ENCODE measurements at regions not wholly inside any gene's neighbourhood (a gene's known extent, or its start where the extent isn't known, plus 50 kb on each side); places are given as distances from the start of the nearest gene placed in this dataset.

- TF ChIP-seq FOXM1 (IDR thresholded peaks at IDR 0.05; ENCODE audit: borderline replicate concordance, low read depth) (no peak), TAF1 (IDR thresholded peaks at IDR 0.05; ENCODE audit: low read depth) (no peak)
Observed at GRCh38 chr14:29111554-29111953, 345.0 kb downstream of the FOXG1 start.

GRCh38 chr14:29123017-29123416 lies 356.4 kb downstream of the FOXG1 start:
- no peak for TF ChIP-seq CEBPB (IDR thresholded peaks at IDR 0.05)
- no peak for TF ChIP-seq CREB1 (IDR thresholded peaks at IDR 0.05; ENCODE audit: low read depth)
- no peak for TF ChIP-seq FOXM1 (IDR thresholded peaks at IDR 0.05; ENCODE audit: borderline replicate concordance, low read depth)
- TF ChIP-seq EGR1 (IDR thresholded peaks at IDR 0.05): no peak
- no peak for TF ChIP-seq TCF12 (IDR thresholded peaks at IDR 0.05; ENCODE audit: low read depth)
- no peak for TF ChIP-seq REST (IDR thresholded peaks at IDR 0.05; ENCODE audit: low read depth)
- no peak for TF ChIP-seq EP300 (IDR thresholded peaks at IDR 0.05; ENCODE audit: borderline replicate concordance)
- no peak for TF ChIP-seq RAD21 (IDR thresholded peaks at IDR 0.05; ENCODE audit: low read depth)
- no peak for TF ChIP-seq YY1 (IDR thresholded peaks at IDR 0.05; ENCODE audit: low read depth)
- TF ChIP-seq MAX (IDR thresholded peaks at IDR 0.05): no peak
- TF ChIP-seq NFIC (IDR thresholded peaks at IDR 0.05): no peak

- TF ChIP-seq REST (IDR thresholded peaks at IDR 0.05; ENCODE audit: low read depth) (no peak), CEBPB (IDR thresholded peaks at IDR 0.05) (no peak), FOXM1 (IDR thresholded peaks at IDR 0.05; ENCODE audit: borderline replicate concordance, low read depth) (no peak), TAF1 (IDR thresholded peaks at IDR 0.05; ENCODE audit: low read depth) (no peak), TEAD4 (IDR thresholded peaks at IDR 0.05) (no peak), TCF12 (IDR thresholded peaks at IDR 0.05; ENCODE audit: low read depth) (no peak), ZBTB7A (IDR thresholded peaks at IDR 0.05; ENCODE audit: low read depth) (no peak), USF1 (IDR thresholded peaks at IDR 0.05) (no peak), EGR1 (IDR thresholded peaks at IDR 0.05) (no peak), YY1 (IDR thresholded peaks at IDR 0.05; ENCODE audit: low read depth) (no peak), NFIC (IDR thresholded peaks at IDR 0.05) (no peak), CREB1 (IDR thresholded peaks at IDR 0.05; ENCODE audit: low read depth) (no peak)
Observed at GRCh38 chr14:29126361-29126760, 359.8 kb downstream of the FOXG1 start.

- TF ChIP-seq TEAD4 (IDR thresholded peaks at IDR 0.05) (no peak), FOXM1 (IDR thresholded peaks at IDR 0.05; ENCODE audit: borderline replicate concordance, low read depth) (no peak)
Observed at GRCh38 chr14:29126865-29127264, 360.3 kb downstream of the FOXG1 start.

- TF ChIP-seq TEAD4 (IDR thresholded peaks at IDR 0.05) (no peak), TAF1 (IDR thresholded peaks at IDR 0.05; ENCODE audit: low read depth) (no peak), RAD21 (IDR thresholded peaks at IDR 0.05; ENCODE audit: low read depth) (no peak), EP300 (IDR thresholded peaks at IDR 0.05; ENCODE audit: borderline replicate concordance) (no peak), ZBTB7A (IDR thresholded peaks at IDR 0.05; ENCODE audit: low read depth) (no peak), USF1 (IDR thresholded peaks at IDR 0.05) (no peak), CREB1 (IDR thresholded peaks at IDR 0.05; ENCODE audit: low read depth) (no peak), YY1 (IDR thresholded peaks at IDR 0.05; ENCODE audit: low read depth) (no peak)
Observed at GRCh38 chr14:29140016-29140415, 373.4 kb downstream of the FOXG1 start.

GRCh38 chr14:29144621-29145020 lies 378.0 kb downstream of the FOXG1 start:
- TF ChIP-seq TCF12 (IDR thresholded peaks at IDR 0.05; ENCODE audit: low read depth) (no peak), TEAD4 (IDR thresholded peaks at IDR 0.05) (no peak), USF1 (IDR thresholded peaks at IDR 0.05) (no peak), ZBTB7A (IDR thresholded peaks at IDR 0.05; ENCODE audit: low read depth) (no peak), YY1 (IDR thresholded peaks at IDR 0.05; ENCODE audit: low read depth) (no peak), REST (IDR thresholded peaks at IDR 0.05; ENCODE audit: low read depth) (no peak), CEBPB (IDR thresholded peaks at IDR 0.05) (no peak), CREB1 (IDR thresholded peaks at IDR 0.05; ENCODE audit: low read depth) (no peak), TAF1 (IDR thresholded peaks at IDR 0.05; ENCODE audit: low read depth) (no peak), NFIC (IDR thresholded peaks at IDR 0.05) (no peak), RAD21 (IDR thresholded peaks at IDR 0.05; ENCODE audit: low read depth) (no peak), EP300 (IDR thresholded peaks at IDR 0.05; ENCODE audit: borderline replicate concordance) (no peak), EGR1 (IDR thresholded peaks at IDR 0.05) (no peak), FOXM1 (IDR thresholded peaks at IDR 0.05; ENCODE audit: borderline replicate concordance, low read depth) (no peak), MAX (IDR thresholded peaks at IDR 0.05) (no peak)
